ENCODE measurements at regions not wholly inside any gene's neighbourhood (a gene's known extent, or its start where the extent isn't known, plus 50 kb on each side); places are given as distances from the start of the nearest gene placed in this dataset.
"Not testable (repeated sequence)": the region's sequence is repeated elsewhere in the genome, so short reads cannot be mapped to it uniquely, and the experiment has no call there.

DNA sequence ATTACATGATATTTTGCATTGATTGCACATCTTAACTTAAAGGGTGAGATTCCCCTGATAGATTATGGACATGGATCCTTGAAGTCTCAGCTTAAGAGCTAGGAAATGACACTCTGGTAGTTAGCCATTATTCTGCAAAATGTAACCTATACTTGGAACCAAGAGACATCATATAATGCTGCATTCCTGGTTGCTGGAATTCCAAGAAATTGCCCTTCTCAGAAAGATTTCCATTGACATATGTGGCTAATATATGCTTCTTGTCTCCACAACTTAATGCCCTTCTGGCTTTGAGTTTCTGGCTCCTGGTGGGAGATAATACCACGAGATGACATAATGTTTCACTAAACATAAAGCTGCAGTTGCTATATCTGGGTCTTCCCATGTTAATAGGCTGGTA, 204.4 kb upstream of the TRPC4 start (continued):
- no peak for TF ChIP-seq ZC3H10 (CRISPR knock-in tag; IDR thresholded peaks at IDR 0.05)
- TF ChIP-seq, protein P1, sequence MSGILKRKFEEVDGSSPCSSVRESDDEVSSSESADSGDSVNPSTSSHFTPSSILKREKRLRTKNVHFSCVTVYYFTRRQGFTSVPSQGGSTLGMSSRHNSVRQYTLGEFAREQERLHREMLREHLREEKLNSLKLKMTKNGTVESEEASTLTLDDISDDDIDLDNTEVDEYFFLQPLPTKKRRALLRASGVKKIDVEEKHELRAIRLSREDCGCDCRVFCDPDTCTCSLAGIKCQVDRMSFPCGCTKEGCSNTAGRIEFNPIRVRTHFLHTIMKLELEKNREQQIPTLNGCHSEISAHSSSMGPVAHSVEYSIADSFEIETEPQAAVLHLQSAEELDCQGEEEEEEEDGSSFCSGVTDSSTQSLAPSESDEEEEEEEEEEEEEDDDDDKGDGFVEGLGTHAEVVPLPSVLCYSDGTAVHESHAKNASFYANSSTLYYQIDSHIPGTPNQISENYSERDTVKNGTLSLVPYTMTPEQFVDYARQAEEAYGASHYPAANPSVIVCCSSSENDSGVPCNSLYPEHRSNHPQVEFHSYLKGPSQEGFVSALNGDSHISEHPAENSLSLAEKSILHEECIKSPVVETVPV (CRISPR knock-in tag; IDR thresholded peaks at IDR 0.05) = no peak
- TF ChIP-seq BACH2 (CRISPR knock-in tag; IDR thresholded peaks at IDR 0.05; ENCODE audit: borderline replicate concordance) = no peak
- TF ChIP-seq ZFP30 (CRISPR knock-in tag; IDR thresholded peaks at IDR 0.05) = no peak
- TF ChIP-seq, protein P2, sequence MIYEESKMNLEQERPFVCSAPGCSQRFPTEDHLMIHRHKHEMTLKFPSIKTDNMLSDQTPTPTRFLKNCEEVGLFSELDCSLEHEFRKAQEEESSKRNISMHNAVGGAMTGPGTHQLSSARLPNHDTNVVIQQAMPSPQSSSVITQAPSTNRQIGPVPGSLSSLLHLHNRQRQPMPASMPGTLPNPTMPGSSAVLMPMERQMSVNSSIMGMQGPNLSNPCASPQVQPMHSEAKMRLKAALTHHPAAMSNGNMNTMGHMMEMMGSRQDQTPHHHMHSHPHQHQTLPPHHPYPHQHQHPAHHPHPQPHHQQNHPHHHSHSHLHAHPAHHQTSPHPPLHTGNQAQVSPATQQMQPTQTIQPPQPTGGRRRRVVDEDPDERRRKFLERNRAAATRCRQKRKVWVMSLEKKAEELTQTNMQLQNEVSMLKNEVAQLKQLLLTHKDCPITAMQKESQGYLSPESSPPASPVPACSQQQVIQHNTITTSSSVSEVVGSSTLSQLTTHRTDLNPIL (CRISPR knock-in tag; IDR thresholded peaks at IDR 0.05; ENCODE audit: low read depth) = no peak
- no peak for TF ChIP-seq CSDC2 (CRISPR knock-in tag; IDR thresholded peaks at IDR 0.05)

DNA sequence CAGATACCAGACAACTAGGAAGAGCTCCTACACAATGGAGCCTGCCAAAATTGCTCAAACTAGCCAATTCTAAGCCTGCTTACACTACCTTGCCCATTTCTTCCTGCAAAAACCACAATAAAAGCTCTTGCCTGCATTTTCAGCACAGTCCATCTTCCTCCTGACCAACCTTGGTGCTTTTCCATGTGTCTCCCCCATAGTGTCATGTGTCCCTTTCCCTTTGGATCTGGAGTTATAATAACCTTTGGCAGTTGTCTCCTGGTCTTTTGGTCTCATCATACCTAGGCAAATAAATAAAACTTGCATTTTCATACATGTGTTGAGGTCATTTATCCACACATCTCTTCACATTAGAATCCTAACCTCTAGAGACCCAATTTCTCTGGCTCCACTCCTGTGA, 203.1 kb upstream of the TRPC4 start:
- ATAC-seq = no peak
- TF ChIP-seq, protein P2 (CRISPR knock-in tag; IDR thresholded peaks at IDR 0.05; ENCODE audit: low read depth) = no peak
- TF ChIP-seq ZNF70 (CRISPR knock-in tag; IDR thresholded peaks at IDR 0.05) (no peak), ISL1 (CRISPR knock-in tag; IDR thresholded peaks at IDR 0.05) (no peak)
- TF ChIP-seq, protein P1 (CRISPR knock-in tag; IDR thresholded peaks at IDR 0.05) = no peak

DNA sequence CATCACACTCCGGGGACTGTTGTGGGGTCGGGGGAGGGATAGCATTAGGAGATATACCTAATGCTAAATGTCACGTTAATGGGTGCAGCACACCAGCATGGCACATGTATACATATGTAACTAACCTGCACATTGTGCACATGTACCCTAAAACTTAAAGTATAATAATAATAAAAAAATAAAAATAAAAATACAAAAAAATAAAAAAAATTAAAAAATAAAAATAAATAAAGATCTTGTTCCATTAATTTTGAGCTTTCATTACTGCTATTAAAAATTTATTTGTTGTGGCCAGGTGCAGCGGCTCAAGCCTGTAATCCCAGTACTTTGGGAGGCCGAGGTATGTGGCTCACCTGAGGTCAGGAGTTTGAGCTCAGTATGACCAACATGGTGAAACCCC, 201.8 kb upstream of the TRPC4 start:
- ATAC-seq = not testable (repeated sequence)

DNA sequence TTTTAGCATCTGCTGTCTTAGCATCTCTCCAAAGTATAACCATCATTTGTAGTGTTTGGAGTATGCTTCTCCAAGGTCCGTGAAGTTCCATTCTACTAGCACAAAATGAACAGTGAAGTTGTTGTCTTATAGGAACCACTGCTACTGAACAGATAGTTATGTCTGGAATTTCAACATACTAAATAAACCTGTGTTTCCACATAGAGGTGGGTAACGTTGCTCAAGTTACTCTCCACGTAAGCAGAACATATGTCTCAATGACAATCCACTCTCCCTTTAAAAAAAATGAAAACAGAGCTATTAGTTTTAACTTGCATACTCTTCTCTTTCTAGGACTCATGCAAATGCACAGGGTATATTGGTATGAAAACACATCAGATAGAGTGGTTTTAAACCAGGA, 184.3 kb upstream of the TRPC4 start:
- ATAC-seq = no peak
- TF ChIP-seq ZC3H10 (CRISPR knock-in tag; IDR thresholded peaks at IDR 0.05) = no peak

DNA sequence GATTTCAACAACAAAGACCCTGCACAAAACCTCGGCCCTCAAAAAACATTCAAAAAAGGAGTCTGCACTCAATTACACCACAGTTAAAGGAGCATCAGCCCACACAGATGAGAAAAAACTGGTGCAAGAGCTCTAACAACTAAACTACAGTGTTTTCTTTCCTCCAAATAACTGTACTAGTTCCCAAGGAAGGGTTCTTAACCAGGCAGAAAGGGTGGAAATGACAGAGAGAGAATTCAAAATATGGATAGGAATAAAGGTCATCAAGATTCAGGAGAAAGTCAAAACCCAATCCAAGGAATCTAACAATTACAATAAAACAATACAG, 176.4 kb upstream of the TRPC4 start:
- no peak for ATAC-seq
- TF ChIP-seq ZNF8 (CRISPR knock-in tag; IDR thresholded peaks at IDR 0.05) = no peak
- TF ChIP-seq BACH2 (CRISPR knock-in tag; IDR thresholded peaks at IDR 0.05; ENCODE audit: borderline replicate concordance) = no peak
- TF ChIP-seq, protein P3, sequence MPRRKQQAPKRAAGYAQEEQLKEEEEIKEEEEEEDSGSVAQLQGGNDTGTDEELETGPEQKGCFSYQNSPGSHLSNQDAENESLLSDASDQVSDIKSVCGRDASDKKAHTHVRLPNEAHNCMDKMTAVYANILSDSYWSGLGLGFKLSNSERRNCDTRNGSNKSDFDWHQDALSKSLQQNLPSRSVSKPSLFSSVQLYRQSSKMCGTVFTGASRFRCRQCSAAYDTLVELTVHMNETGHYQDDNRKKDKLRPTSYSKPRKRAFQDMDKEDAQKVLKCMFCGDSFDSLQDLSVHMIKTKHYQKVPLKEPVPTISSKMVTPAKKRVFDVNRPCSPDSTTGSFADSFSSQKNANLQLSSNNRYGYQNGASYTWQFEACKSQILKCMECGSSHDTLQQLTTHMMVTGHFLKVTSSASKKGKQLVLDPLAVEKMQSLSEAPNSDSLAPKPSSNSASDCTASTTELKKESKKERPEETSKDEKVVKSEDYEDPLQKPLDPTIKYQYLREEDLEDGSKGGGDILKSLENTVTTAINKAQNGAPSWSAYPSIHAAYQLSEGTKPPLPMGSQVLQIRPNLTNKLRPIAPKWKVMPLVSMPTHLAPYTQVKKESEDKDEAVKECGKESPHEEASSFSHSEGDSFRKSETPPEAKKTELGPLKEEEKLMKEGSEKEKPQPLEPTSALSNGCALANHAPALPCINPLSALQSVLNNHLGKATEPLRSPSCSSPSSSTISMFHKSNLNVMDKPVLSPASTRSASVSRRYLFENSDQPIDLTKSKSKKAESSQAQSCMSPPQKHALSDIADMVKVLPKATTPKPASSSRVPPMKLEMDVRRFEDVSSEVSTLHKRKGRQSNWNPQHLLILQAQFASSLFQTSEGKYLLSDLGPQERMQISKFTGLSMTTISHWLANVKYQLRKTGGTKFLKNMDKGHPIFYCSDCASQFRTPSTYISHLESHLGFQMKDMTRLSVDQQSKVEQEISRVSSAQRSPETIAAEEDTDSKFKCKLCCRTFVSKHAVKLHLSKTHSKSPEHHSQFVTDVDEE (CRISPR knock-in tag; IDR thresholded peaks at IDR 0.05) = no peak
- TF ChIP-seq OSR1 (CRISPR knock-in tag; IDR thresholded peaks at IDR 0.05) = no peak
- TF ChIP-seq, protein P4, sequence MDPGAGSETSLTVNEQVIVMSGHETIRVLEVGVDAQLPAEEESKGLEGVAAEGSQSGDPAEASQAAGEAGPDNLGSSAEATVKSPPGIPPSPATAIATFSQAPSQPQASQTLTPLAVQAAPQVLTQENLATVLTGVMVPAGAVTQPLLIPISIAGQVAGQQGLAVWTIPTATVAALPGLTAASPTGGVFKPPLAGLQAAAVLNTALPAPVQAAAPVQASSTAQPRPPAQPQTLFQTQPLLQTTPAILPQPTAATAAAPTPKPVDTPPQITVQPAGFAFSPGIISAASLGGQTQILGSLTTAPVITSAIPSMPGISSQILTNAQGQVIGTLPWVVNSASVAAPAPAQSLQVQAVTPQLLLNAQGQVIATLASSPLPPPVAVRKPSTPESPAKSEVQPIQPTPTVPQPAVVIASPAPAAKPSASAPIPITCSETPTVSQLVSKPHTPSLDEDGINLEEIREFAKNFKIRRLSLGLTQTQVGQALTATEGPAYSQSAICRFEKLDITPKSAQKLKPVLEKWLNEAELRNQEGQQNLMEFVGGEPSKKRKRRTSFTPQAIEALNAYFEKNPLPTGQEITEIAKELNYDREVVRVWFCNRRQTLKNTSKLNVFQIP (CRISPR knock-in tag; IDR thresholded peaks at IDR 0.05; ENCODE audit: borderline replicate concordance, low read depth) = no peak
- no peak for TF ChIP-seq GLIS3 (CRISPR knock-in tag; IDR thresholded peaks at IDR 0.05)
- TF ChIP-seq, protein P5, sequence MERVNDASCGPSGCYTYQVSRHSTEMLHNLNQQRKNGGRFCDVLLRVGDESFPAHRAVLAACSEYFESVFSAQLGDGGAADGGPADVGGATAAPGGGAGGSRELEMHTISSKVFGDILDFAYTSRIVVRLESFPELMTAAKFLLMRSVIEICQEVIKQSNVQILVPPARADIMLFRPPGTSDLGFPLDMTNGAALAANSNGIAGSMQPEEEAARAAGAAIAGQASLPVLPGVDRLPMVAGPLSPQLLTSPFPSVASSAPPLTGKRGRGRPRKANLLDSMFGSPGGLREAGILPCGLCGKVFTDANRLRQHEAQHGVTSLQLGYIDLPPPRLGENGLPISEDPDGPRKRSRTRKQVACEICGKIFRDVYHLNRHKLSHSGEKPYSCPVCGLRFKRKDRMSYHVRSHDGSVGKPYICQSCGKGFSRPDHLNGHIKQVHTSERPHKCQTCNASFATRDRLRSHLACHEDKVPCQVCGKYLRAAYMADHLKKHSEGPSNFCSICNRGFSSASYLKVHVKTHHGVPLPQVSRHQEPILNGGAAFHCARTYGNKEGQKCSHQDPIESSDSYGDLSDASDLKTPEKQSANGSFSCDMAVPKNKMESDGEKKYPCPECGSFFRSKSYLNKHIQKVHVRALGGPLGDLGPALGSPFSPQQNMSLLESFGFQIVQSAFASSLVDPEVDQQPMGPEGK (CRISPR knock-in tag; IDR thresholded peaks at IDR 0.05; ENCODE audit: borderline replicate concordance) = no peak
- TF ChIP-seq ZC3H10 (CRISPR knock-in tag; IDR thresholded peaks at IDR 0.05) = no peak
- TF ChIP-seq, protein P2 (CRISPR knock-in tag; IDR thresholded peaks at IDR 0.05; ENCODE audit: low read depth) = no peak
- TF ChIP-seq ESRRG (CRISPR knock-in tag; IDR thresholded peaks at IDR 0.05) = no peak
- TF ChIP-seq ARNTL (CRISPR knock-in tag; IDR thresholded peaks at IDR 0.05; ENCODE audit: borderline replicate concordance, low read depth) = no peak
- no peak for TF ChIP-seq TOX (CRISPR knock-in tag; IDR thresholded peaks at IDR 0.05; ENCODE audit: borderline replicate concordance)
- TF ChIP-seq ISL1 (CRISPR knock-in tag; IDR thresholded peaks at IDR 0.05) = no peak
- TF ChIP-seq PPARA (CRISPR knock-in tag; IDR thresholded peaks at IDR 0.05; ENCODE audit: borderline replicate concordance) = no peak
- no peak for TF ChIP-seq ZNF565 (CRISPR knock-in tag; conservative IDR thresholded peaks at IDR 0.05; ENCODE audit: low read depth)
- no peak for TF ChIP-seq ZFP30 (CRISPR knock-in tag; IDR thresholded peaks at IDR 0.05)
- TF ChIP-seq SNAI2 (CRISPR knock-in tag; IDR thresholded peaks at IDR 0.05) = no peak
